H9 (cell line): ENCODE measurements at regions not wholly inside any gene's neighbourhood (a gene's known extent, or its start where the extent isn't known, plus 50 kb on each side); places are given as distances from the start of the nearest gene placed in this dataset.

Experiments used
- DNase-seq: peaks from one replicate; pipeline ENCODE4 v3.0.0-alpha.2; 2017
- H2AFZ ChIP-seq: one replicate; pipeline ENCODE4 v1.6.1; 2013; ENCODE audit warnings: mild to moderate bottlenecking, low read length, control low read depth, moderate library complexity
- H2AK5ac ChIP-seq: 2 replicates; pipeline ENCODE4 v1.6.1; 2013; ENCODE audit warnings: low read length, control low read depth, mixed read lengths; ENCODE audit not compliant: insufficient read length
- H2BK120ac ChIP-seq: one replicate; pipeline ENCODE4 v1.6.1; 2013; ENCODE audit warnings: low read depth, mild to moderate bottlenecking, low read length, control low read depth, inconsistent platforms; ENCODE audit not compliant: poor library complexity, severe bottlenecking
- H2BK12ac ChIP-seq: 2 replicates; pipeline ENCODE4 v1.6.1; 2013; ENCODE audit warnings: low read length, control low read depth, mixed read lengths, low read depth; ENCODE audit not compliant: insufficient read length
- H2BK15ac ChIP-seq: 2 replicates; pipeline ENCODE4 v1.6.1; 2013; ENCODE audit warnings: low read depth, low read length, control low read depth
- H2BK20ac ChIP-seq: one replicate; pipeline ENCODE4 v1.6.1; 2013; ENCODE audit warnings: low read depth, mild to moderate bottlenecking, low read length, control low read depth, inconsistent platforms; ENCODE audit not compliant: poor library complexity, severe bottlenecking
- H2BK5ac ChIP-seq: 2 replicates; pipeline ENCODE4 v1.6.1; 2013; ENCODE audit warnings: low read length, control low read depth, mixed read lengths; ENCODE audit not compliant: insufficient read length
- H3K14ac ChIP-seq: 2 replicates; pipeline ENCODE4 v1.6.1; 2013; ENCODE audit warnings: low read length, control low read depth; ENCODE audit not compliant: insufficient read depth
- H3K18ac ChIP-seq: 2 replicates; pipeline ENCODE4 v1.6.1; 2013; ENCODE audit warnings: low read depth, mild to moderate bottlenecking, mixed read lengths, low read length, control low read depth; ENCODE audit not compliant: insufficient read length
- H3K23ac ChIP-seq: 2 replicates; pipeline ENCODE4 v1.6.1; 2013; ENCODE audit warnings: low read length, control low read depth, mixed read lengths, low read depth; ENCODE audit not compliant: insufficient read length
- H3K23me2 ChIP-seq: 2 replicates; pipeline ENCODE4 v1.6.1; 2013; ENCODE audit warnings: low read depth, mild to moderate bottlenecking, mixed read lengths, low read length, control low read depth; ENCODE audit not compliant: insufficient read length, poor library complexity, severe bottlenecking
- H3K27ac ChIP-seq: 2 replicates; pipeline ENCODE4 v1.5.1; 2013; ENCODE audit warnings: low read length, control low read depth, mixed read lengths, low read depth; ENCODE audit not compliant: insufficient read length
- H3K27me3 ChIP-seq: 2 replicates; pipeline ENCODE4 v1.6.1; 2013; ENCODE audit warnings: low read length, control low read depth, inconsistent platforms; ENCODE audit not compliant: insufficient read depth
- H3K4ac ChIP-seq: 2 replicates; pipeline ENCODE4 v1.6.1; 2013; ENCODE audit warnings: low read depth, mild to moderate bottlenecking, control low read depth, inconsistent platforms, low read length, moderate library complexity
- H3K4me1 ChIP-seq: 2 replicates; pipeline ENCODE4 v1.6.1; 2013; ENCODE audit warnings: low read length, control low read depth, inconsistent platforms; ENCODE audit not compliant: insufficient read depth
- H3K4me2 ChIP-seq: 2 replicates; pipeline ENCODE4 v1.6.1; 2013; ENCODE audit warnings: low read length, control low read depth, mixed read lengths; ENCODE audit not compliant: insufficient read length, insufficient read depth
- H3K56ac ChIP-seq: 2 replicates; pipeline ENCODE4 v1.6.1; 2013; ENCODE audit warnings: low read depth, mild to moderate bottlenecking, mixed read lengths, low read length, control low read depth; ENCODE audit not compliant: insufficient read length
- H3K79me1 ChIP-seq: 2 replicates; pipeline ENCODE4 v1.6.1; 2013; ENCODE audit warnings: low read depth, mild to moderate bottlenecking, moderate library complexity, low read length, control low read depth, inconsistent platforms; ENCODE audit not compliant: insufficient read depth, poor library complexity, severe bottlenecking
- H3K79me2 ChIP-seq: 2 replicates; pipeline ENCODE4 v1.6.1; 2013; ENCODE audit warnings: low read length, control low read depth, inconsistent platforms; ENCODE audit not compliant: insufficient read depth
- H3K9ac ChIP-seq: 2 replicates; pipeline ENCODE4 v1.6.1; 2013; ENCODE audit warnings: low read length, control low read depth, mixed read lengths; ENCODE audit not compliant: insufficient read length; ENCODE audit errors: extremely low read depth
- H3K9me3 ChIP-seq: one replicate; pipeline ENCODE4 v1.6.1; 2013; ENCODE audit warnings: low read depth, low read length, inconsistent platforms; ENCODE audit not compliant: control insufficient read depth
- H3T11ph ChIP-seq: one replicate; pipeline ENCODE4 v1.6.1; 2013; ENCODE audit warnings: mild to moderate bottlenecking, low read length, control low read depth, inconsistent platforms
- H4K20me1 ChIP-seq: one replicate; pipeline ENCODE4 v1.6.1; 2013; ENCODE audit not compliant: control insufficient read depth, insufficient read length, insufficient read depth
- H4K5ac ChIP-seq: 2 replicates; pipeline ENCODE4 v1.6.1; 2013; ENCODE audit warnings: low read depth, mild to moderate bottlenecking, mixed read lengths, low read length, control low read depth; ENCODE audit not compliant: insufficient read length
- H4K8ac ChIP-seq: replicated peaks from 2 replicates; pipeline ENCODE4 v1.6.1; 2013; ENCODE audit warnings: low read length, control low read depth, mixed read lengths, low read depth; ENCODE audit not compliant: insufficient read length
- H4K91ac ChIP-seq: 2 replicates; pipeline ENCODE4 v1.6.1; 2013; ENCODE audit warnings: low read depth, mild to moderate bottlenecking, moderate library complexity, mixed read lengths, low read length, control low read depth; ENCODE audit not compliant: insufficient read length
- H3K27ac Mint-ChIP-seq, 3 experiments: 2 replicates in 2 of 3; 3 replicates in 1 of 3; pipeline ENCODE4 v1.8.0; 2020 to 2021; ENCODE audit warnings: mixed read lengths in 3 of 3, mild to moderate bottlenecking in 1 of 3, moderate library complexity in 1 of 3
- H3K27me3 Mint-ChIP-seq: 2 replicates; pipeline ENCODE4 v1.8.0; 2021; ENCODE audit warnings: low read depth, mild to moderate bottlenecking, moderate library complexity, mixed read lengths
- H3K36me3 Mint-ChIP-seq, 3 experiments: 2 replicates in 2 of 3; 3 replicates in 1 of 3; pipeline ENCODE4 v1.8.0; 2020 to 2021; ENCODE audit warnings: low read depth in 3 of 3, mixed read lengths in 3 of 3; ENCODE audit not compliant: insufficient read depth in 1 of 3
- H3K4me1 Mint-ChIP-seq, 2 experiments: 2 replicates each; pipeline ENCODE4 v1.8.0; 2020; ENCODE audit warnings: mixed read lengths in 2 of 2
- H3K4me3 Mint-ChIP-seq, 2 experiments: 2 replicates in 1 of 2; 3 replicates in 1 of 2; pipeline ENCODE4 v1.8.0; 2020 to 2021; ENCODE audit warnings: mild to moderate bottlenecking in 2 of 2, mixed read lengths in 2 of 2, moderate library complexity in 1 of 2
- H3K9me3 Mint-ChIP-seq, 2 experiments: 2 replicates in 1 of 2; 3 replicates in 1 of 2; pipeline ENCODE4 v1.8.0; 2020; ENCODE audit warnings: mild to moderate bottlenecking in 2 of 2, mixed read lengths in 2 of 2, moderate library complexity in 1 of 2
- CTCF ChIP-seq: fragments of 200-600 bp; sonication (generic); conservative IDR thresholded peaks from 3 replicates; pipeline ENCODE4 v1.8.0; 2021; ENCODE audit warnings: antibody characterized with exemption, mild to moderate bottlenecking
- WGBS: extraction: QIAGEN DNeasy Blood & Tissue Kit; methylation state at CpG from one replicate; pipeline ENCODE4 v1.1.7; 2013; ENCODE audit warnings: missing lambda C conversion rate, low lambda C conversion rate, mixed read lengths; ENCODE audit not compliant: insufficient read length; ENCODE audit errors: extremely low coverage; 5-methylcytosine and 5-hydroxymethylcytosine counted together

- no peaks in the 10 kb centered on the region for H3K79me1 ChIP-seq
- peaks cover 11% of the 10 kb centered on the region for H3K27me3 Mint-ChIP-seq
- H3K79me2 ChIP-seq, result no peaks in the 10 kb centered on the region
- H3K27me3 ChIP-seq, result no peaks in the 10 kb centered on the region
- no peak overlapping the region for H3K14ac ChIP-seq
- no peak overlapping the region for H2AFZ ChIP-seq
- no peak overlapping the region for H3K4me2 ChIP-seq
- TF ChIP-seq CTCF, result no peak
- no peak overlapping the region for H2BK20ac ChIP-seq
- H4K5ac ChIP-seq, result no peak overlapping the region
- no peak overlapping the region for H2BK120ac ChIP-seq
- H2BK12ac ChIP-seq, result no peak overlapping the region
- H3K27ac ChIP-seq, result no peak overlapping the region
- H4K8ac ChIP-seq, result no peak overlapping the region
- no peak overlapping the region for H2BK5ac ChIP-seq
- H3K23me2 ChIP-seq, result no peaks in the 10 kb centered on the region
- H3K9me3 ChIP-seq, result peaks cover 96% of the 10 kb centered on the region
- no peak overlapping the region for H2BK15ac ChIP-seq
- no peak overlapping the region for H2AK5ac ChIP-seq
- H3K56ac ChIP-seq, result no peak overlapping the region
- H3K23ac ChIP-seq, result no peak overlapping the region
- no peak for DNase-seq
- H3K4me3 Mint-ChIP-seq, result no peak overlapping the region
- H3K4me1 Mint-ChIP-seq, result no peaks in the 10 kb centered on the region
- H4K91ac ChIP-seq, result no peak overlapping the region
- H3K36me3 Mint-ChIP-seq, result peaks cover 3 to 42% (median 10%) of the 10 kb centered on the region in 3 experiments; a peak in 6 of 7 replicates
- H3K18ac ChIP-seq, result no peak overlapping the region
- no CpG with 5 or more reads among the region's 13 CpGs for WGBS
- H3K9ac ChIP-seq, result no peak overlapping the region
- no peaks in the 10 kb centered on the region for H4K20me1 ChIP-seq
- no peaks in the 10 kb centered on the region for H3K4me1 ChIP-seq
- H3K4ac ChIP-seq, result no peak overlapping the region
- H3K27ac Mint-ChIP-seq, result no peak overlapping the region
- H3T11ph ChIP-seq, result no peak overlapping the region
- H3K9me3 Mint-ChIP-seq, result peaks cover 18 to 87% of the 10 kb centered on the region in 2 experiments
Measured at GRCh38 chr1:2854151-2854550, 52.7 kb upstream of the TTC34 start.
